Neuronal stem cell (in vitro differentiated cells): ENCODE measurements at regions not wholly inside any gene's neighbourhood (a gene's known extent, or its start where the extent isn't known, plus 50 kb on each side); places are given as distances from the start of the nearest gene placed in this dataset.
A peak's percentile ranks its signal among the peaks of the same experiment; 100 is the strongest.

Experiments
- DNase-seq: peaks from one replicate; pipeline ENCODE4 v3.0.0-alpha.2; 2013; ENCODE audit warnings: low spot score
- H2AFZ ChIP-seq: one replicate; pipeline ENCODE4 v1.6.1; 2013; ENCODE audit warnings: mild to moderate bottlenecking, low read length, inconsistent platforms
- H2AK5ac ChIP-seq: 2 replicates; pipeline ENCODE4 v1.6.1; 2013; ENCODE audit warnings: low read depth, mild to moderate bottlenecking, inconsistent platforms, low read length, moderate library complexity, mixed read lengths
- H2BK120ac ChIP-seq: 2 replicates; pipeline ENCODE4 v1.6.1; 2013; ENCODE audit warnings: low read depth, mild to moderate bottlenecking, inconsistent platforms, low read length, moderate library complexity, mixed read lengths
- H2BK12ac ChIP-seq: one replicate; pipeline ENCODE4 v1.6.1; 2013; ENCODE audit warnings: low read length, inconsistent platforms
- H2BK15ac ChIP-seq: 2 replicates; pipeline ENCODE4 v1.6.1; 2013; ENCODE audit warnings: mild to moderate bottlenecking, low read length, inconsistent platforms, mixed read lengths
- H2BK5ac ChIP-seq: one replicate; pipeline ENCODE4 v1.6.1; 2013; ENCODE audit warnings: inconsistent platforms, mild to moderate bottlenecking, low read length, moderate library complexity
- H3K14ac ChIP-seq: one replicate; pipeline ENCODE4 v1.6.1; 2013; ENCODE audit warnings: low read length, inconsistent platforms
- H3K18ac ChIP-seq: 2 replicates; pipeline ENCODE4 v1.6.1; 2013; ENCODE audit warnings: low read length, inconsistent platforms
- H3K23ac ChIP-seq: 2 replicates; pipeline ENCODE4 v1.6.1; 2013; ENCODE audit warnings: low read depth, mild to moderate bottlenecking, mixed read lengths, low read length, inconsistent platforms; ENCODE audit not compliant: poor library complexity
- H3K27ac ChIP-seq: replicated peaks from 3 replicates; pipeline ENCODE4 v1.5.1; 2013; ENCODE audit warnings: low read length, inconsistent platforms
- H3K27me3 ChIP-seq, 3 experiments: 2 replicates each; pipeline ENCODE4 v1.6.1; 2013; ENCODE audit warnings: low read length in 3 of 3, mild to moderate bottlenecking in 2 of 3, inconsistent platforms in 1 of 3, low read depth in 1 of 3, mixed read lengths in 1 of 3, moderate library complexity in 1 of 3; ENCODE audit not compliant: control insufficient read depth in 3 of 3, insufficient read depth in 3 of 3
- H3K36me3 ChIP-seq, 2 donors: replicated peaks in 1 of 2; 2 replicates each; pipeline ENCODE4 v1.6.1; 2013; ENCODE audit warnings: low read length in 2 of 2; ENCODE audit not compliant: control insufficient read depth in 2 of 2, insufficient read depth in 2 of 2
- H3K4ac ChIP-seq: 2 replicates; pipeline ENCODE4 v1.6.1; 2013; ENCODE audit warnings: inconsistent platforms, mild to moderate bottlenecking, low read length, moderate library complexity
- H3K4me1 ChIP-seq, 2 donors: 1 replicate in 1 of 2; 2 replicates in 1 of 2; pipeline ENCODE4 v1.6.1; 2013; ENCODE audit warnings: low read length in 2 of 2, low read depth in 1 of 2; ENCODE audit not compliant: control insufficient read depth in 2 of 2, insufficient read depth in 1 of 2
- H3K4me2 ChIP-seq: one replicate; pipeline ENCODE4 v1.6.1; 2013; ENCODE audit warnings: mild to moderate bottlenecking, low read length, inconsistent platforms; ENCODE audit not compliant: insufficient read depth, poor library complexity, severe bottlenecking
- H3K4me3 ChIP-seq, 2 donors: 2 replicates each; pipeline ENCODE4 v1.5.1; 2013; ENCODE audit warnings: low read length in 2 of 2, mild to moderate bottlenecking in 2 of 2, inconsistent platforms in 1 of 2, moderate library complexity in 1 of 2
- H3K79me1 ChIP-seq: one replicate; pipeline ENCODE4 v1.6.1; 2013; ENCODE audit warnings: low read depth, mild to moderate bottlenecking, inconsistent platforms, low read length, moderate library complexity
- H3K9ac ChIP-seq: one replicate; pipeline ENCODE4 v1.6.1; 2013; ENCODE audit warnings: mild to moderate bottlenecking, low read depth, low read length, inconsistent platforms; ENCODE audit not compliant: poor library complexity
- H3K9me3 ChIP-seq, 2 donors: replicated peaks in 1 of 2; 2 replicates each; pipeline versions ENCODE3 to v1.6.1; 2013; ENCODE audit warnings: low read length in 2 of 2, mild to moderate bottlenecking in 2 of 2, inconsistent platforms in 1 of 2, low read depth in 1 of 2, mixed read lengths in 1 of 2, moderate library complexity in 1 of 2; ENCODE audit not compliant: control insufficient read depth in 2 of 2, insufficient read depth in 1 of 2
- H4K8ac ChIP-seq: one replicate; pipeline ENCODE4 v1.6.1; 2013; ENCODE audit warnings: low read depth, mild to moderate bottlenecking, inconsistent platforms, low read length, moderate library complexity
- H4K91ac ChIP-seq: one replicate; pipeline ENCODE4 v1.6.1; 2013; ENCODE audit warnings: low read length, low read depth, mild to moderate bottlenecking, inconsistent platforms; ENCODE audit not compliant: poor library complexity
- WGBS, 2 donors: extraction: QIAGEN DNeasy Blood & Tissue Kit; methylation state at CpG; one replicate each; pipeline ENCODE4 v1.1.7; 2013; ENCODE audit warnings: missing lambda C conversion rate in 2 of 2, mixed read lengths in 1 of 2; ENCODE audit not compliant: insufficient read length in 2 of 2, insufficient replicate concordance in 1 of 2; ENCODE audit errors: extremely low coverage in 2 of 2; 5-methylcytosine and 5-hydroxymethylcytosine counted together

DNA sequence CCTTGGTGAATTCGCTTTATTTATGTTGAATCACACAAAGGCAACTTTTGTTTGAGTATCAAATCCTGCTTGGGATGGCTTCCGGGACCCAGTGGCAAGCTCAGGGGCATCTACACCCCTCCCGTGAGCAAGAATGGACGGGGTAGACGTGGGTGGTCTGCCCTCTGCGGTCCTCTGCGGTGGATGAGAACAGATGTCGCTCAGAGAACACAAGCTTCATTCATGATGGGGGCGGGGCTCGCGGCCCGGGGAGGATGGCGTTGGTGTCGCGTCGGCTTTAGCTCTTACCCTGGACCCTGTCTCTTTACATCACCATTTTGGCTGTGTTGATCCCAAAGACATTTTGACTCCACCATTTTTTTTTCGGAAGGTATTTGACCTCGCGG is 158.5 kb upstream of the RTL1 start:
- WGBS, 2 donors: no CpG with 5 or more reads among the region's 19 CpGs

DNA sequence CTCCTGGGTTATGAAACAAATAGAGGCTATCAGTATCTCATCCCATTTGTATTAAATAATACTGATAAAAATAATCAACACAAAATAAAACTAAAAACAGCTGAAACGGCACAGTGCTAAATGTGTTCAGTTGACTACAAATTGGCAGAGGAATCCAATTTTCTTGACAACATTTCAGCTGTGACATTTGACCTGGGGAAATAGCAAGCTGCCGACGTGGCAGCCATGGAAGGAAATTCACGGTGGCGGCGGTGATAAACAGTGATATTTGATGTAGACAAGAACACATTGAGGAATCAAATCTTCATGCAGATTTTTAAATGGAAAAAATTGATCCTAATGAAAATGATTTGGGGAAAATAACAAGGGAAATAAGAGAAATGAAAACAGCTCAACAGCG is 159.1 kb upstream of the RTL1 start:
- Histone ChIP-seq H3K9ac (no peak overlapping the region), H2BK5ac (no peak overlapping the region), H3K27me3 (peaks cover 0 to 13% (median 0%) of the 10 kb centered on the region in 3 experiments), H3K9me3 (peaks cover 11 to 12% of the 10 kb centered on the region in 2 donors), H3K4ac (no peak overlapping the region), H3K79me1 (no peaks in the 10 kb centered on the region), H3K27ac (no peak overlapping the region), H2AK5ac (no peak overlapping the region), H2BK12ac (no peak overlapping the region), H2AFZ (peak overlapping the region; percentile 73), H2BK120ac (no peak overlapping the region), H3K36me3 (peaks cover 0 to 3% of the 10 kb centered on the region in 2 donors), H3K23ac (no peak overlapping the region), H3K14ac (no peak overlapping the region), H3K4me2 (no peak overlapping the region), H4K8ac (no peak overlapping the region), H3K4me1 (peaks cover 0 to 8% of the 10 kb centered on the region in 2 donors), H3K18ac (no peak overlapping the region), H3K4me3 (no peak overlapping the region), H2BK15ac (no peak overlapping the region), H4K91ac (no peak overlapping the region)
- DNase-seq: no peak
- WGBS, 2 donors: no CpG with 5 or more reads among the region's 7 CpGs

More for the DNA sequence above, 158.5 kb upstream of the RTL1 start:
- no peak overlapping the region for H3K14ac ChIP-seq
- H2BK15ac ChIP-seq: no peak overlapping the region
- H3K79me1 ChIP-seq: no peaks in the 10 kb centered on the region
- H3K23ac ChIP-seq: no peak overlapping the region
- peak overlapping the region; percentile 73 for H2AFZ ChIP-seq
- H3K27ac ChIP-seq: no peak overlapping the region
- peaks cover 0 to 11% (median 0%) of the 10 kb centered on the region in 3 experiments for H3K27me3 ChIP-seq
- H3K4me2 ChIP-seq: no peak overlapping the region
- peaks cover 9 to 11% of the 10 kb centered on the region in 2 donors for H3K9me3 ChIP-seq
- no peak overlapping the region for H3K4me3 ChIP-seq
- H4K91ac ChIP-seq: no peak overlapping the region
- no peak overlapping the region for H2BK12ac ChIP-seq
- H3K4ac ChIP-seq: no peak overlapping the region
- H2BK120ac ChIP-seq: no peak overlapping the region
- peaks cover 0 to 3% of the 10 kb centered on the region in 2 donors for H3K36me3 ChIP-seq
- H3K9ac ChIP-seq: no peak overlapping the region
- H3K4me1 ChIP-seq: peaks cover 0 to 8% of the 10 kb centered on the region in 2 donors
- peak overlapping the region; percentile 23 for H3K18ac ChIP-seq
- no peak overlapping the region for H2AK5ac ChIP-seq
- DNase-seq: no peak
- H4K8ac ChIP-seq: no peak overlapping the region
- no peak overlapping the region for H2BK5ac ChIP-seq

DNA sequence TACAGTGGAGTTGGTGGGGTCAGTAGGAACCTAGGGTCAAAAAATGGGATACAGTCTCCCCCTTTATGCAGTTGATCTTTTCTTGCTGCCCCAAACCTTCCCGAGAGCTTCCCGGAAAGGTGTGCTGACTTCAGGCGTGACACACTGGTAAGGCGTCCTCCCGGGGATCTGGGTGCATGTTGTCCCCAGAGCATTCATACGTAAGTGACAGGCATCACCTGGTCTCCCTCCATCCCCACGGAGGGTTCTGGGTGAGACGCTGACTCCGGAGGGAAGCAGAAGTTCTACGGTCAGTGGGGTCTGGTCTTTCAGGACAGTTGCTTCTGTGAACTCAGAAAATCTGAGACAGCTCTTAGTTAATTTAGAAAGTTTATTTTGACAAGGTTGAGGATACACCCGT is 159.6 kb upstream of the RTL1 start:
- no peak overlapping the region for H3K14ac ChIP-seq
- H3K4me1 ChIP-seq: peaks cover 0 to 8% of the 10 kb centered on the region in 2 donors
- no peak overlapping the region for H3K4me2 ChIP-seq
- no peak for DNase-seq
- H4K91ac ChIP-seq: no peak overlapping the region
- H2AK5ac ChIP-seq: no peak overlapping the region
- no peak overlapping the region for H2BK12ac ChIP-seq
- H3K79me1 ChIP-seq: no peaks in the 10 kb centered on the region
- peaks cover 0 to 3% of the 10 kb centered on the region in 2 donors for H3K36me3 ChIP-seq
- H3K18ac ChIP-seq: no peak overlapping the region
- H3K23ac ChIP-seq: no peak overlapping the region
- H2BK5ac ChIP-seq: no peak overlapping the region
- H3K27me3 ChIP-seq: peaks cover 0 to 13% (median 0%) of the 10 kb centered on the region in 3 experiments
- no peak overlapping the region for H3K9ac ChIP-seq
- H3K9me3 ChIP-seq: peaks cover 11 to 12% of the 10 kb centered on the region in 2 donors
- no peak overlapping the region for H2BK120ac ChIP-seq
- no peak overlapping the region for H2AFZ ChIP-seq
- no peak overlapping the region for H3K4me3 ChIP-seq
- no peak overlapping the region for H3K4ac ChIP-seq
- no CpG with 5 or more reads among the region's 11 CpGs for WGBS, 2 donors
- H2BK15ac ChIP-seq: no peak overlapping the region
- H3K27ac ChIP-seq: no peak overlapping the region
- H4K8ac ChIP-seq: no peak overlapping the region

DNA sequence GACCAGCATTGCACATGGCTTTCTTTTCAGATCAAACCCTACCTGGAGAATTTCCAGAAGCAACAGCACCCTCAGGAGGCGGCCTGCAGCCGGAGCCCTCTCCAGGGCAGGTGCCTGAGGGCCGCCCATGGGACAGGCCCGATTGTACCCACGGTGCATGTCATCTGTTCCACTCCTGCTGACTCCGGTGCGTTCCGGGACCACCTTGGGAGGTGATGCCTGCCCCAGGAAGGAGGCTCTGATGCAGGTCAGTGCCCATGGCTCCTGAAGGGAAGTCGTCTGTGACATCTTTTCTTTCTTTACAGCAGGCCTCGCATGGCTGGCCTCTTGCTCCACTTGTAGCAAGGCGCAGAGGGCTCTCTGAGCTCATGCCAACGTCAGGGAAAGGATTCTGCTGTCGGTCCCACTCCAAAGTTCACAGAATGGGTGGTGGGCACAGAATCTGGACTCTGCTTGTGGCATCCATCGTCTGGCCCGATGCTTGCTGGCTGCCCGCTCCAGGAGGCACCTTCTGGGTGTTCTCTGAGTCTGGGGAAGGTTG is 160.7 kb upstream of the RTL1 start:
- Histone ChIP-seq H3K79me1 (no peaks in the 10 kb centered on the region), H4K8ac (no peak overlapping the region), H4K91ac (no peak overlapping the region), H2BK15ac (no peak overlapping the region), H2AFZ (no peak overlapping the region), H3K4ac (no peak overlapping the region), H2AK5ac (no peak overlapping the region), H3K4me3 (no peak overlapping the region), H2BK120ac (no peak overlapping the region), H2BK12ac (no peak overlapping the region), H3K27ac (no peak overlapping the region), H3K4me2 (no peak overlapping the region), H3K27me3 (peaks cover 0 to 13% (median 0%) of the 10 kb centered on the region in 3 experiments), H3K4me1 (peaks cover 0 to 8% of the 10 kb centered on the region in 2 donors), H3K9ac (peak overlapping the region; percentile 14), H2BK5ac (no peak overlapping the region), H3K9me3 (peaks cover 11 to 12% of the 10 kb centered on the region in 2 donors), H3K36me3 (peaks cover 0 to 3% of the 10 kb centered on the region in 2 donors), H3K14ac (no peak overlapping the region), H3K18ac (no peak overlapping the region), H3K23ac (no peak overlapping the region)
- no CpG with 5 or more reads among the region's 16 CpGs for WGBS, 2 donors
- DNase-seq: no peak
